ENCODE measurements at regions not wholly inside any gene's neighbourhood (a gene's known extent, or its start where the extent isn't known, plus 50 kb on each side); places are given as distances from the start of the nearest gene placed in this dataset.

DNA sequence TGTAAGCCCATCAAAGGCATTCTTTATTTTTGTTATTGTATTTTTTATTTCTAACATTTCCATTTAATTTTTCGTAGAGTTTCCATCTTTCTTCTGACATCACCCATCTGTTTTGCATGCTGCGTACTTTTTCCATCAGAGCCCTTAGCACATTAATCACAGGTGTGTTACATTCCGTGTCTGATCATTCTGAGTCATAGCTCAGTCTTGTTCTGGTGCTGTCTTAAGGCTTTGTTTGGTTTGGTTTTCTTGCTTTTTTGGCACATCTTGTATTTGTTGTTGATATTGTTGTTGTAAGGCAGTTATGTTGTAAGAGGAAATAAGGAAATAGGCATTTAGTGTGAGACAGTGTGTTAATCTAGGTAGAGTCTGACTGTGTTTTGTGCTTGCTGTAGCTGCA is 214.6 kb upstream of the CDH4 start:
- TF ChIP-seq, protein P1, sequence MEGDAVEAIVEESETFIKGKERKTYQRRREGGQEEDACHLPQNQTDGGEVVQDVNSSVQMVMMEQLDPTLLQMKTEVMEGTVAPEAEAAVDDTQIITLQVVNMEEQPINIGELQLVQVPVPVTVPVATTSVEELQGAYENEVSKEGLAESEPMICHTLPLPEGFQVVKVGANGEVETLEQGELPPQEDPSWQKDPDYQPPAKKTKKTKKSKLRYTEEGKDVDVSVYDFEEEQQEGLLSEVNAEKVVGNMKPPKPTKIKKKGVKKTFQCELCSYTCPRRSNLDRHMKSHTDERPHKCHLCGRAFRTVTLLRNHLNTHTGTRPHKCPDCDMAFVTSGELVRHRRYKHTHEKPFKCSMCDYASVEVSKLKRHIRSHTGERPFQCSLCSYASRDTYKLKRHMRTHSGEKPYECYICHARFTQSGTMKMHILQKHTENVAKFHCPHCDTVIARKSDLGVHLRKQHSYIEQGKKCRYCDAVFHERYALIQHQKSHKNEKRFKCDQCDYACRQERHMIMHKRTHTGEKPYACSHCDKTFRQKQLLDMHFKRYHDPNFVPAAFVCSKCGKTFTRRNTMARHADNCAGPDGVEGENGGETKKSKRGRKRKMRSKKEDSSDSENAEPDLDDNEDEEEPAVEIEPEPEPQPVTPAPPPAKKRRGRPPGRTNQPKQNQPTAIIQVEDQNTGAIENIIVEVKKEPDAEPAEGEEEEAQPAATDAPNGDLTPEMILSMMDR (IDR thresholded peaks at IDR 0.05; ENCODE audit: control insufficient read depth, insufficient read depth, low read depth, low read length, missing control alignments): no peak
- no peak for DNase-seq (ENCODE audit: low read depth)
- no peak overlapping the region for H3K4me3 ChIP-seq (ENCODE audit: control insufficient read depth, low read depth, low read length)

DNA sequence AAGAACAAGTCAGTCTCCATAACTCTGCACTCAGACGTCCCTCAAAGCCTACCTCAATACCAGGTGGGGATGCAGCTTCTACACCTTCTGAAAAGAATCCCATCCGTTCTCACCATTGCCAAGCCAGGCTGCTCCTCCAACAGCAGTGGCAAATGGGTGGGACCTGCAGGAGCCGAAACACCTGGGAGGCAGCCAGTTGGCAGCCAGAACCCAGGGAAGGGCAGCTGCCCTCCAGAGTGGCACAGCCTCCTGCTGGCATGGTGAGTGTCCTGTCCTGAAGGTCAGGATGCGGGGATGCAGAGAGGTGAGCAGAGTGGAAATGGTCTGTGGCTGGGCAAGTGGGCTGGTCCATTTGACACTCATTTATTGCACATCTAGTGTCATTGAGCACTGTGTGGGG is 210.6 kb upstream of the CDH4 start:
- DNase-seq (ENCODE audit: low read depth): no peak
- no peak overlapping the region for H3K4me3 ChIP-seq (ENCODE audit: control insufficient read depth, low read depth, low read length)
- TF ChIP-seq, protein P1 (IDR thresholded peaks at IDR 0.05; ENCODE audit: control insufficient read depth, insufficient read depth, low read depth, low read length, missing control alignments): no peak

DNA sequence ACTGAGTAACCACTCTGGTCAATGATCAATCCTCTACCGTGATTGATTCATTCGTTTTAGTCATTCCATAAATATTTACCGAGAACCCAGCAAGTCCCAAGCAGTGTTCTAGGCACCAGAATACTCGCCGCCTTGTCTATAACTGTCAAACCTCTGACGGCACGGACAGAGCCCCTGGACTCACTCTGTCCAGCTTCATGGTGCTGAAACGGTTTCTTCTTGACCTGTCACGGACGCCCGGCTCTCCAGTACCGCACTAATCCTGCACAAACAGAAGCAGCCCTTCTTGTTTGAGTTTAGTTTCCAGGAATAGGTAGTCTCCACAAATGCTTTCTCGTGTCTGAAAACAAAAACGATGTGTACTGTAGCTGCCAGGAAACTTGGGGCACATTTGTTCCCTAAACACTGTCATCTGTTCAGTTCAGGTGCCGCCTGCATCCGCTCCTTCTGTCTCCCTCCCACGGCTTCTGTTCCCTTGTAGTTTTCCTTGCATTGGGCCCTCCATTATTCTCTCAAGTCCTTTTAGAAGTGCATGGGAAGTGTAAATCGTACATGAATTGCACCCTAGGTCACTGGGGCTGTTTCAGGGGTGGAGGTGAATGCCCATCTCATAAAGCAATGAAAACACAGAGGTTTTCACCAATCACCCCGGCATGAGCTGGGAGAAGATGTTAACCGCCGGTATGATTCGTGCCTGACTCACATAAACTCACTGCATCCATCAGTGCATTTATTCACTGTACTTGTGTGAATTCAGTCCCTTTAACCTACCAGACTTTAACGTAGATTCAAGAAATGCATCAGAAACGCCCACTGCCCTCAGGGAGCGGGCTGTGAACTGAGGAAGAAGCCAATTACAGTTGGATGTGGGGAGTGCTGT is 209.3 kb upstream of the CDH4 start:
- no peak overlapping the region for H3K4me3 ChIP-seq (ENCODE audit: control insufficient read depth, low read depth, low read length)
- TF ChIP-seq, protein P1 (IDR thresholded peaks at IDR 0.05; ENCODE audit: control insufficient read depth, insufficient read depth, low read depth, low read length, missing control alignments): no peak
- no peak for DNase-seq (ENCODE audit: low read depth)

DNA sequence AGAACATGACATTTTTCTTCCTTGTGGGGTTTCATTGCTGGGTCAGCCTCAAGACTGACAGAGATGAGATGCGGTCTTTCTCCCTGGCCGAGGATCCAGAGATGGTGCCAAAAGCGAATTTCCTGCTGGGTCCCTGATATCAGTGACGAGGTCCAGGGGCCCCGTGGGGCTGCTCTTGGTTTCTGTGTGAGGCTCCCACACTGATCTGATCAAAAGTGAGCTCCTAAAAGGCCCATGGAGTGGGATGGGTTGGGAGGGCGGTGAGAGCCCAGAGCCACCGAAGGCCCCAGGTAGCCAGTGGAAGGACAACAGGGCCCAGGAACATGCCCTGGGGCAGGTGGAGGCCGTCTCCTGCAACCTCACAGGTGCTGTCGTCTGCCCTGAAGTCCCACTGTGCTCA is 208.4 kb upstream of the CDH4 start:
- TF ChIP-seq, protein P1 (IDR thresholded peaks at IDR 0.05; ENCODE audit: control insufficient read depth, insufficient read depth, low read depth, low read length, missing control alignments): no peak
- DNase-seq (ENCODE audit: low read depth): no peak
- no peak overlapping the region for H3K4me3 ChIP-seq (ENCODE audit: control insufficient read depth, low read depth, low read length)

DNA sequence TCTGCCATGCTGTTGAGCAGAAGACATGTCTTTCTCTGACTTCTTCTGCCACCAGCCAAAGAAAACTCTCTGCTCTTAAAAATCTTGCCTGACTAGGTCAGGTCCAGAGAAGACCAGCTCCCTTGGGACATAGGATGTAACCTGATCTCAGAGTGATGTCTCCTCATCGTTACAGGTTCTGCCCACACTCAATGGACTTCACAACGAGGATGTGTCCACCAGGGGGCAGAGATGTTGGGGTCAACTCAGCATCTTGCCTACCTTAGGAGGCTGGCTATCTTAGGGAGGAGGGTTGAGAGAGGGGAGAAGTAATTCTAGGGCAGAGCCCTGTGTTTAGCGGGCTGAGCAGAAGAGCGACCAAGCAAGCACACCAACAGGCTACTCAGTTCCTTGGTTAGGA is 207.6 kb upstream of the CDH4 start:
- DNase-seq (ENCODE audit: low read depth): no peak
- H3K4me3 ChIP-seq (ENCODE audit: control insufficient read depth, low read depth, low read length): no peak overlapping the region

DNA sequence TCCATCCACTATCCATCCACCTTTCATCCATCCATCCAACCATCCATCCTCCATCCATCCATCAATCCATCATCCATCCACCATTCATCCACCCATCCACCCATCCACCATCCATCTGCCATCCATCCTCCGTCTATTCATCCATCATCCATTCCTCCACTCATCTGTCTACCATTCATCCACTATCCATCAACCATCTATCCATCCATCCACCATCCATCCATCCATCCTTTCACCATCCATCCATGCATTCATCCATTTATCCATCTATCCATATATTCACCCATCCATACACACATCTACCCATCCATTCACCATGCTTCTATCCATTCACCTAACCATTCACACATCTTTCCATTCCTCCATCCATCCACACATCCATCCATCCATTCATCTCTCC is 207.0 kb upstream of the CDH4 start:
- H3K4me3 ChIP-seq (ENCODE audit: control insufficient read depth, low read depth, low read length): no peak overlapping the region
- no peak for DNase-seq (ENCODE audit: low read depth)
- TF ChIP-seq, protein P1 (IDR thresholded peaks at IDR 0.05; ENCODE audit: control insufficient read depth, insufficient read depth, low read depth, low read length, missing control alignments): no peak

More for the DNA sequence above, 207.6 kb upstream of the CDH4 start:
- TF ChIP-seq, protein P1 (IDR thresholded peaks at IDR 0.05; ENCODE audit: control insufficient read depth, insufficient read depth, low read depth, low read length, missing control alignments): no peak
